Embryonic facial prominence (tissue), 1 donor: ENCODE measurements at regions not wholly inside any gene's neighbourhood (a gene's known extent, or its start where the extent isn't known, plus 50 kb on each side); places are given as distances from the start of the nearest gene placed in this dataset.

Experiments used
- DNase-seq: peaks from one replicate; pipeline ENCODE4 v3.0.0-alpha.2; 2016; ENCODE audit errors: extremely low spot score

- DNase-seq = no peak
These were observed 290.5 kb upstream of the SORL1-AS1 start for GRCh38 chr11:121743285-121743684.

- peak; percentile 87 for DNase-seq
These were observed 289.1 kb upstream of the SORL1-AS1 start for GRCh38 chr11:121741761-121742361.

DNA sequence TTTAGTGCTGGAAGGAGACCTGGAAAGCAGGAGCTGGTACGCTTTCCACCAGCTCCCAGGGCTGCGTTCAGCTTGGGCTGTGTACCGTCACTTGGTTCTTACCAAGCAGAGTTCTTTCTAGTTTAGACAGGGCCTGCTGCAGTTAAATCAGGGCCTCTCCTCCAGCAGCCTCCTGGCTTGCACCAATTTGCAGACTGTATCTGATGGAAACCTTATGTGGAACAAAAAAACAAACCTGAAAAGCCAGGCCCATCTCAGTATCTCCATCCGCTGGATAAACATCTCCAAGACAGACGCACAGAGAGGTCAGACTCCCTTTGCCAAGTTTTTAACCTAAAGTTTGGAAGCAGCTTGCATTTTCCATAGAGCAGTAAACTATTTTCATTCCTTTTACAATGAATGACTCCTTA, 288.6 kb upstream of the SORL1-AS1 start:
- peak; percentile 79 for DNase-seq

DNA sequence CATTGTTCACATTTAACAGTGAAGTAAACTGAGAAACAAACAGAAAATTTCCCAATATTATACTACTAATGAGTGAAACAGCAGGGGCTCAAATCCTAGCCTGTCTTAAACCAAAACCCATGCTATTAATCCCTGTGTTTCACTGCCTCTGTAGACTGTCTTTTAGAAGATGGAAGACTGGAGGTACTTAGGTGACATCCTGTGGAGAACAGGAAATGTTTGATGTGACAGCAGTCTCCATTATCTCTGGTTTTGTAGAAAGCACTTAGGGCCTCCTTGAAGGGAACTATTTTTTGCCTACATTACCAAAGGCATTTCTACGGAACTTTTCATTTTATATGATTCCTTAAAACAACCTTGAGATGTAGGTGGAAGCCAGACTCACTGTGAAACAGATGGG, 288.1 kb upstream of the SORL1-AS1 start:
- no peak for DNase-seq

- DNase-seq = no peak
These were observed 281.1 kb upstream of the SORL1-AS1 start for GRCh38 chr11:121733858-121734257.

- no peak for DNase-seq
These were observed 275.2 kb upstream of the SORL1-AS1 start for GRCh38 chr11:121727942-121728341.

GRCh38 chr11:121723246-121723741, 270.5 kb upstream of the SORL1-AS1 start:
- DNase-seq = peak; percentile 83

- DNase-seq = peak; percentile 95
These were observed 269.9 kb upstream of the SORL1-AS1 start for GRCh38 chr11:121722431-121723245.

- no peak for DNase-seq
These were observed 269.2 kb upstream of the SORL1-AS1 start for GRCh38 chr11:121721961-121722360.

DNA sequence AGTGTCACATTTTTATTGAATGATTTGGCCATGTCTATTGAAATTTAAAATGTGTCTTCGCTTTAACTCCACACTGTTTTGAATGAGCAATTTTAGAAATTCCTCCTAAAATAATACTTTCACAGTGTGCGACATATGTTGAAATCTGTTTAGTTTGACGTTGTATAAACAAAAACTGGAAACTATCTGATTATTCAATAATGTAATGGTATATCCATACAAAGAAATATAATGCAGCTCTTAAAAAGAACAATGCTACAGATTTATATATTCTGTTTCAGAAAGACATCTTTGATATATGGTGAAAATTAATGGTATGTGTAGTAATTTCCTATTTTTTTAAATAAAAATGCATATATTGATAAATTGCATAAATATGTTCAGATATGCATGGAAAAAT, 268.7 kb upstream of the SORL1-AS1 start:
- DNase-seq = no peak

GRCh38 chr11:121717296-121717695, 264.5 kb upstream of the SORL1-AS1 start:
- no peak for DNase-seq

DNA sequence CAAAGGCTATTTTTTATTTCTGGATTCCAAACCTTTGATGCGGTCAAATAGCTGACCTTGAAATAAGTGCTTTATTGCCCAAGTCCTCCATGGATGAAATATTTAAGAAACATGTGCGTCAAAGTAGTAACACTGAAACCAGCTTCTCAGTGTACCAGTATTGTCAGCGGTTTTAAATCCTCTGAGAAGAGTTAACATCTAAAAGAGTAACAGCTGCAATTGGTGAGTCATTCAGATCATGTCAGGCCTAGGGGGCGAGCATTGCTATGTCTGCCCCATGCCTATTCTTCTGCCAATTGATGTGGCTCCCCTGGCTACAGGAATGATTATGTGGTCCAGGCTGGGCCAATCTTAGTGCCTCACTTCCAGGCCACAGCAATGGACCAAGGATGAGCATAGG, 263.3 kb upstream of the SORL1-AS1 start:
- DNase-seq = no peak

- DNase-seq = no peak
These were observed 262.6 kb upstream of the SORL1-AS1 start for GRCh38 chr11:121715405-121715804.

DNA sequence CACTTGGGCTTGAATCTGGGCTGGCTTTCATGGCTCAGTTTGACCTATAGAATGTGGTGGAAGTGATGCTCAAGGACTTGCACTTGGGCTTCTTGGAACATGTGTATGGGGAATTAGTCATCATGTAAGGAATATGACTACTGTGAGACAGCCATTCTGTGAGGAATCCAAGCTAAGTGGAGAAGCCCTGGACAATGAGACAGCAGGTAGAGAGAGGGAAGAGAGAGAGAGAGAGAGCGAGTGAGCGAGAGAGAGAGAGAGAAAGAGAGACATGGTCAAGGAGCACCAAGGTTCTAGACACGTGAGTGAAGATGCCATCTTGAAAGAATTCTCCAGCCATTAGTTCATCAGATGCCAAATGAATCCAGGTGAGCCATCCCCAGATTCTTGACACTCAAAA, 261.6 kb upstream of the SORL1-AS1 start:
- DNase-seq = no peak

DNA sequence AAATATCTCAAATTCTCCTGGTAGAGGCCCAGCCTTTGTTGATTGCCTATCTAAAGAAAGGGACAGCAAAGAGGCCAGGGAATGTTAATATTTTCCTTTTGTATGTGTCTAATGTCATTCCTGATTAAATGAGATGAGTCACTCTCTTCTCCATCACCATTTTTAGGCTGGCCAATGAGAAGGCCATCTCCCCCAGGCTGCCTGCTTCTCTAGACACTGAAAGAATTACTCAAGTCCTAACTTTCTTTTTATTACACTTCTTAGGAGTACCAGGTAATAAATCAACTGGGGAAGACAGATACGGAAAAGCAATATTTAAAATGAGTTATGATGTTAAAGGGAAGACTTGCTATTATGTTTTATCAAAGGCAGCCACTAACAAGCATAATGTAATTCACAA, 259.2 kb upstream of the SORL1-AS1 start:
- no peak for DNase-seq

DNA sequence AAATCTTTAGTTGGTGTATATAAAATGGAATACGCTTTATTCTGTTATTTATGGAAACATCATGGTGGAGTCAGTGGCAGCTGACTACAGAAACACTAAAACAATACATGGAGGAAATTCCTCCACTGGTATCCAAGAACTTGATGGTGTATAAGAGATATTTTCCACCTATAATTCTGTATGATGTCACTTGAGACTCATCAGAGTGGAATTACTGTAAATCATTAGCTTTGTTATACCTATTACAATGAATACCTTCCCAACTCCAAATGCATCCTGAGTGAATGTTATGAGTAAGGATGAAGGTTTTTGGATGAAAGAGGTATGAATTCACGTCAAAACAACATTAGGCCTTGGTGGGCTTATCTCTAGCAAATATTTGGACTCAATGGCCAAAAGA, 258.5 kb upstream of the SORL1-AS1 start:
- DNase-seq = no peak

GRCh38 chr11:121706884-121707420, 254.2 kb upstream of the SORL1-AS1 start:
- no peak for DNase-seq

- DNase-seq = peak; percentile 70
These were observed 250.4 kb upstream of the SORL1-AS1 start for GRCh38 chr11:121703201-121703600.

DNA sequence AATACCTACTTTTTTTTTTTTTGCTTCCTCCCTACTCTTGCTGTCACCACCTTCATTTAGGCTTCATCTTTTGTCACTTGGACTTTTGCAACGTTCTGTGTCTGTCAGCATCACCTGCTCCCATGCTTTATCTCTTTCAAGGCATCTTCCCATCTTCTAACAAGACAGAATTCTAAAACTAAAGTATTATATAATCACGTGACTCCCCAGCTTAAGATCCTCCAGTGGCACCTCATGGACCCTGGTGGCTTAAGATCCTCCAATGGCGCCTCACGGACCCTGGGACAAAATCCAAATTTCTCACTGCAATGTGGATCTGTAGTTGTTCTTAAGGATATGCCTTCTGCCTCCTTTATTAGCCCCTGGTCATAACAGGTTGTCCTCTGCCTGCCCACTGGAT, 248.2 kb upstream of the SORL1-AS1 start:
- no peak for DNase-seq

DNA sequence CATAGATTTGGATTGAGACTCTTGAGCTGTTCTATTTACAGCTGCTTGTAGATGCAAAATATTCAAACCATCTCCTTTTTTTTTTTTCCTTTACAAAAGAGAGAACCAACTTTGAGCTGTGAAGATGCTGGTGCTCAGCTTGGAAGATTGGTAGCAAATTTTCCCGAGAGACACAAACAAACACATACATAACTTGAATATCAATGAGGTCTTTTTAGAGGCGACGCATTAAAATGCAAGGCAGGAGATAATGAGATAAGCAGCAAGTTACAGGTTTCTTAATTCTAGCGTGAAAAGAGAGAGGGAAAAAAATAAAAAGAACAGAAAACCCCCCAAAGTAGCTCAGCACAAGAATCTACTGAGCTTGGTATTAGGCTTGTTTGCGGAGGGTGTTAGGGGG, 247.0 kb upstream of the SORL1-AS1 start:
- DNase-seq = no peak

DNA sequence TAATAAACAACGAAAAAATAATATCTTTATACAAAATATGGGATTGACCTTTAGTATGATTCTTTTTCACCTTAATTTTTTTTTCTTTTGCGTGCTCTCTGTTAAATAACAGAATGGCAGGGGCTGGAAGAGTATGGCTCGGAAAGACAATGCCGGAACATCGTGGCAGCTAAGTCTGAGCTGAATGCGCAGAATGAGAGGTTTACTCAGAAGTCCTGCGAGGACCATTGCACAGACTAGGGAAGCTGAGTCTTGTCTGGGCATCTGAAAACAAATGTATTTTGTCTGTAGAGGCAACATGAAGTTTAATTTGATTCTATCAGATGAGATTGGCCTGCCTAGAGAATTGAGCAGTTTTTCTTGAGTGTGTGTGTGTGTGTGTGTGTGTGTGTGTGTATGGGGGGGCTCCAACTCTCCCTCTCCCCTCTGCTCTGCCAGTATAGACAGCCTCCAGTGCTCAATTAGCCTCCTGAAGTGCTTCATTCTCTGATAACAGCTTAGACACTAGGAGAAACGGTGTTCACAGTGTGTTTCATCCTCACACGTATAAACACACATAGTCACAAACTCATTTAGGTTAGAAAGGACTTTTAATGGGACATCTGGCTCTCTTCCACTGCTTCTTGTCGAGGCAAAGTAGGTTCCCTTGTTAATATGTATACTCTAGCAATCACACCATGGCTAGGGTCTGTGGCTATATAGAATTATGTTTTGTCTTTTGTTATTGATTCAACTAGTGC, 244.3 kb upstream of the SORL1-AS1 start:
- no peak for DNase-seq

GRCh38 chr11:121696177-121696871, 243.6 kb upstream of the SORL1-AS1 start:
- no peak for DNase-seq
